HEK293 (cell line): ENCODE measurements at regions not wholly inside any gene's neighbourhood (a gene's known extent, or its start where the extent isn't known, plus 50 kb on each side); places are given as distances from the start of the nearest gene placed in this dataset.
A peak's percentile ranks its signal among the peaks of the same experiment; 100 is the strongest.

Source experiments
- CTCF ChIA-PET: fragments of 350-600 bp; formaldehyde crosslinking; extraction: SDS; loops from one replicate; lab custom pipeline; 2021; ENCODE audit warnings: antibody characterized with exemption; lab: Yijun Ruan, JAX
- POLR2A ChIA-PET: fragments of 300-600 bp; formaldehyde crosslinking; extraction: SDS; loops from one replicate; lab custom pipeline; 2020; ENCODE audit warnings: antibody characterized with exemption, inconsistent platforms; lab: Yijun Ruan, JAX
- H3K27ac ChIP-seq: fragments of 200-500 bp; sonication (Bioruptor generic); 2 replicates; pipeline ENCODE4 v1.5.1; 2014; ENCODE audit warnings: low read depth, low read length, control low read depth, inconsistent platforms; ENCODE audit errors: extremely low read depth
- H3K36me3 ChIP-seq, 2 experiments: fragments of 200-500 bp in 1 of 2; sonication (Bioruptor generic) in 1 of 2; 1 replicate in 1 of 2; 2 replicates in 1 of 2; pipeline ENCODE4 v1.5.1; 2014 to 2017; ENCODE audit warnings: inconsistent platforms in 2 of 2, low read length in 2 of 2; ENCODE audit not compliant: control insufficient read depth in 2 of 2, insufficient read depth in 1 of 2
- H3K4me1 ChIP-seq: fragments of 200-500 bp; sonication (Bioruptor generic); 2 replicates; pipeline ENCODE4 v1.5.1; 2014; ENCODE audit warnings: mild to moderate bottlenecking, low read length, inconsistent platforms; ENCODE audit not compliant: control insufficient read depth, insufficient read depth
- H3K4me3 ChIP-seq: 2 replicates; pipeline ENCODE4 v1.5.1; 2011; ENCODE audit warnings: low read depth, mild to moderate bottlenecking, control low read depth, low read length, moderate library complexity
- H3K9me3 ChIP-seq: fragments of 200-500 bp; sonication (Bioruptor generic); 2 replicates; pipeline ENCODE4 v1.5.1; 2014; ENCODE audit warnings: low read depth, low read length, inconsistent platforms; ENCODE audit not compliant: control insufficient read depth, insufficient read depth
- EGR2 ChIP-seq: fragments of 450-650 bp; formaldehyde crosslinking; IDR thresholded peaks from 2 replicates; pipeline ENCODE4 v1.5.1; 2016; ENCODE audit warnings: low read depth, missing biosample characterization, missing genetic modification characterization
- ELK4 ChIP-seq: IDR thresholded peaks from 2 replicates; pipeline ENCODE4 v1.6.1; 2011; ENCODE audit warnings: mild to moderate bottlenecking, low read depth, low read length, borderline replicate concordance
- INSM2 ChIP-seq: fragments of 450-650 bp; formaldehyde crosslinking; IDR thresholded peaks from 2 replicates; pipeline ENCODE4 v1.5.1; 2016; ENCODE audit warnings: missing biosample characterization, missing genetic modification characterization
- KLF16 ChIP-seq: fragments of 450-650 bp; formaldehyde crosslinking; IDR thresholded peaks from 2 replicates; pipeline ENCODE4 v1.5.1; 2017; ENCODE audit warnings: missing biosample characterization, missing genetic modification characterization
- REST ChIP-seq: fragments of 450-650 bp; formaldehyde crosslinking; IDR thresholded peaks from 2 replicates; pipeline ENCODE4 v1.5.1; 2016; ENCODE audit warnings: missing biosample characterization, missing genetic modification characterization
- SP7 ChIP-seq: fragments of 450-650 bp; formaldehyde crosslinking; IDR thresholded peaks from 2 replicates; pipeline ENCODE4 v1.5.1; 2016; ENCODE audit warnings: missing biosample characterization, missing genetic modification characterization
- ZBTB8A ChIP-seq: fragments of 450-650 bp; formaldehyde crosslinking; IDR thresholded peaks from 2 replicates; pipeline ENCODE4 v1.5.1; 2016; ENCODE audit warnings: missing biosample characterization, missing genetic modification characterization
- ZEB2 ChIP-seq: fragments of 450-650 bp; formaldehyde crosslinking; IDR thresholded peaks from 2 replicates; pipeline ENCODE4 v1.5.1; 2016; ENCODE audit warnings: missing biosample characterization, missing genetic modification characterization
- ZNF114 ChIP-seq: fragments of 450-650 bp; formaldehyde crosslinking; IDR thresholded peaks from 2 replicates; pipeline ENCODE4 v1.5.0; 2017; ENCODE audit warnings: missing biosample characterization, missing genetic modification characterization
- ZNF121 ChIP-seq: fragments of 450-650 bp; formaldehyde crosslinking; IDR thresholded peaks from 2 replicates; pipeline ENCODE4 v1.5.1; 2016; ENCODE audit warnings: missing biosample characterization, missing genetic modification characterization
- ZNF132 ChIP-seq: fragments of 450-650 bp; formaldehyde crosslinking; IDR thresholded peaks from 2 replicates; pipeline ENCODE4 v1.5.1; 2017; ENCODE audit warnings: missing biosample characterization, missing genetic modification characterization, borderline replicate concordance
- ZNF18 ChIP-seq: fragments of 450-650 bp; formaldehyde crosslinking; IDR thresholded peaks from 2 replicates; pipeline ENCODE4 v1.5.1; 2016; ENCODE audit warnings: missing biosample characterization, missing genetic modification characterization
- ZNF184 ChIP-seq: fragments of 450-650 bp; IDR thresholded peaks from 2 replicates; pipeline ENCODE4 v1.5.1; 2018; ENCODE audit warnings: missing biosample characterization, mild to moderate bottlenecking, missing genetic modification characterization
- ZNF19 ChIP-seq: fragments of 450-650 bp; formaldehyde crosslinking; IDR thresholded peaks from 2 replicates; pipeline ENCODE4; 2016; ENCODE audit warnings: missing biosample characterization, missing genetic modification characterization, low read depth
- ZNF202 ChIP-seq: fragments of 450-650 bp; formaldehyde crosslinking; IDR thresholded peaks from 2 replicates; pipeline ENCODE4 v1.5.1; 2016; ENCODE audit warnings: missing biosample characterization, missing genetic modification characterization, borderline replicate concordance
- ZNF221 ChIP-seq: fragments of 450-650 bp; formaldehyde crosslinking; IDR thresholded peaks from 2 replicates; pipeline ENCODE4 v1.5.1; 2017; ENCODE audit warnings: missing biosample characterization, missing genetic modification characterization, borderline replicate concordance
- ZNF274 ChIP-seq, 2 experiments: fragments of 200-500 bp in 1 of 2; fragments of 450-650 bp in 1 of 2; sonication (Bioruptor generic) in 1 of 2; formaldehyde crosslinking in 1 of 2; IDR thresholded peaks; 2 replicates each; pipeline versions ENCODE4 v1.5.1 to v1.6.1; 2014 to 2016; ENCODE audit warnings: borderline replicate concordance in 1 of 2, inconsistent platforms in 1 of 2, low read length in 1 of 2, missing biosample characterization in 1 of 2, missing genetic modification characterization in 1 of 2
- ZNF302 ChIP-seq: fragments of 450-650 bp; formaldehyde crosslinking; IDR thresholded peaks from 2 replicates; pipeline ENCODE4 v1.5.1; 2016; ENCODE audit warnings: missing biosample characterization, missing genetic modification characterization, low read depth
- ZNF354C ChIP-seq: fragments of 450-650 bp; formaldehyde crosslinking; IDR thresholded peaks from 2 replicates; pipeline ENCODE4 v1.5.1; 2016; ENCODE audit warnings: missing biosample characterization, missing genetic modification characterization, low read depth, borderline replicate concordance
- ZNF366 ChIP-seq: fragments of 450-650 bp; formaldehyde crosslinking; conservative IDR thresholded peaks from 2 replicates; pipeline ENCODE4 v1.5.1; 2016; ENCODE audit warnings: missing biosample characterization, missing genetic modification characterization
- ZNF394 ChIP-seq: fragments of 450-650 bp; formaldehyde crosslinking; IDR thresholded peaks from 2 replicates; pipeline ENCODE4 v1.5.1; 2016; ENCODE audit warnings: missing biosample characterization, missing genetic modification characterization, mild to moderate bottlenecking, moderate library complexity, borderline replicate concordance
- ZNF433 ChIP-seq: fragments of 450-650 bp; formaldehyde crosslinking; IDR thresholded peaks from 2 replicates; pipeline ENCODE4 v1.5.1; 2016; ENCODE audit warnings: missing biosample characterization, missing genetic modification characterization, low read depth
- ZNF658 ChIP-seq: fragments of 450-650 bp; formaldehyde crosslinking; IDR thresholded peaks from 2 replicates; pipeline ENCODE4; 2016; ENCODE audit warnings: missing biosample characterization, missing genetic modification characterization
- ZNF692 ChIP-seq: fragments of 450-650 bp; formaldehyde crosslinking; IDR thresholded peaks from 2 replicates; pipeline ENCODE4 v1.5.1; 2016; ENCODE audit warnings: missing biosample characterization, missing genetic modification characterization
- ZSCAN30 ChIP-seq: fragments of 450-650 bp; IDR thresholded peaks from 2 replicates; pipeline ENCODE4 v1.5.1; 2018; ENCODE audit warnings: missing biosample characterization, mild to moderate bottlenecking, missing genetic modification characterization, moderate library complexity
- ZSCAN5A ChIP-seq: fragments of 450-650 bp; formaldehyde crosslinking; IDR thresholded peaks from 2 replicates; pipeline ENCODE4 v1.5.1; 2016; ENCODE audit warnings: missing biosample characterization, missing genetic modification characterization

GRCh38 chr6:132122871-132123270 lies 171.7 kb upstream of the CCN2 start (continued):
- TF ChIP-seq ZBTB8A (no peak), SP7 (tag by site-specific recombination) (peak; percentile 71), ZSCAN5A (tag by site-specific recombination) (no peak), REST (no peak), ZNF274 (IDR thresholded peaks at IDR 0.05; ENCODE audit: low read length) (no peak), ZNF274 (tag by site-specific recombination; IDR thresholded peaks at IDR 0.05; ENCODE audit: borderline replicate concordance) (no peak), ZNF184 (tag by site-specific recombination) (no peak), ELK4 (no peak), ZNF354C (tag by site-specific recombination) (no peak), ZNF114 (no peak), ZNF433 (tag by site-specific recombination) (no peak), ZEB2 (tag by site-specific recombination) (no peak), ZNF121 (tag by site-specific recombination) (no peak), KLF16 (no peak), ZNF366 (tag by site-specific recombination) (no peak), ZNF202 (tag by site-specific recombination) (no peak), ZNF132 (tag by site-specific recombination) (no peak), ZNF302 (tag by site-specific recombination) (no peak), ZNF394 (tag by site-specific recombination) (no peak), ZNF18 (tag by site-specific recombination) (no peak)

GRCh38 chr6:132122176-132122575 lies 171.0 kb upstream of the CCN2 start:
- peaks cover 5% of the 10 kb centered on the region; the same call in 1 of the 2 replicates for H3K4me1 ChIP-seq
- no peak overlapping the region for H3K4me3 ChIP-seq
- H3K27ac ChIP-seq: no peak overlapping the region
- POLR2A ChIA-PET: no interaction called here
- TF ChIP-seq EGR2 (tag by site-specific recombination) (no peak), ZNF19 (tag by site-specific recombination) (no peak), ZNF658 (tag by site-specific recombination) (no peak), INSM2 (tag by site-specific recombination) (no peak), ZNF221 (tag by site-specific recombination) (no peak), ZSCAN30 (tag by site-specific recombination) (no peak), ZNF692 (no peak)
- no peaks in the 10 kb centered on the region for H3K9me3 ChIP-seq
- H3K36me3 ChIP-seq: no peaks in the 10 kb centered on the region
- CTCF ChIA-PET: interaction anchor here (0.7 to 1.8 kb wide), 3 partner anchors 9 to 197 kb away, joined by 3 to 5 read pairs (median 4); no protein-coding TSS in a partner anchor
